Adipocyte (in vitro differentiated cells): ENCODE measurements at regions not wholly inside any gene's neighbourhood (a gene's known extent, or its start where the extent isn't known, plus 50 kb on each side); places are given as distances from the start of the nearest gene placed in this dataset.

Experiments
- DNase-seq: peaks from one replicate; pipeline ENCODE4 v3.0.0-alpha.2; 2015; ENCODE audit warnings: low read depth
- H3K27me3 ChIP-seq: replicated peaks from 2 replicates; pipeline ENCODE4 v1.7.0; 2013; ENCODE audit warnings: mild to moderate bottlenecking, low read length, moderate library complexity; ENCODE audit not compliant: control insufficient read depth, insufficient read depth
- H3K36me3 ChIP-seq: 2 replicates; pipeline ENCODE4 v1.7.0; 2013; ENCODE audit warnings: low read length, mild to moderate bottlenecking, moderate library complexity; ENCODE audit not compliant: control insufficient read depth, insufficient read depth, severe bottlenecking
- H3K4me1 ChIP-seq: 2 replicates; pipeline ENCODE4 v1.7.0; 2013; ENCODE audit warnings: mild to moderate bottlenecking, low read length, moderate library complexity; ENCODE audit not compliant: control insufficient read depth, insufficient read depth
- H3K4me3 ChIP-seq: 2 replicates; pipeline ENCODE4 v1.7.0; 2013; ENCODE audit warnings: mild to moderate bottlenecking, low read length, moderate library complexity
- H3K9ac ChIP-seq: 2 replicates; pipeline ENCODE4 v1.7.0; 2013; ENCODE audit warnings: mild to moderate bottlenecking, low read length, moderate library complexity
- H3K9me3 ChIP-seq: 2 replicates; pipeline ENCODE4 v1.7.0; 2013; ENCODE audit warnings: mild to moderate bottlenecking, low read length, moderate library complexity; ENCODE audit not compliant: control insufficient read depth

GRCh38 chr22:34000879-34001526 is 80.7 kb upstream of the LARGE1 start:
- no peak for DNase-seq
- H3K36me3 ChIP-seq: no peaks in the 10 kb centered on the region
- peaks cover 30% of the 10 kb centered on the region for H3K9me3 ChIP-seq
- no peaks in the 10 kb centered on the region for H3K27me3 ChIP-seq
- no peak overlapping the region for H3K9ac ChIP-seq
- H3K4me1 ChIP-seq: no peaks in the 10 kb centered on the region
- H3K4me3 ChIP-seq: no peak overlapping the region

GRCh38 chr22:34001701-34002466 is 81.6 kb upstream of the LARGE1 start:
- H3K36me3 ChIP-seq: no peaks in the 10 kb centered on the region
- H3K4me1 ChIP-seq: no peaks in the 10 kb centered on the region
- H3K9ac ChIP-seq: no peak overlapping the region
- H3K27me3 ChIP-seq: no peaks in the 10 kb centered on the region
- peaks cover 30% of the 10 kb centered on the region for H3K9me3 ChIP-seq
- H3K4me3 ChIP-seq: no peak overlapping the region
- no peak for DNase-seq

GRCh38 chr22:34004058-34004457 is 83.8 kb upstream of the LARGE1 start:
- Histone ChIP-seq H3K4me3 (no peak overlapping the region), H3K27me3 (no peaks in the 10 kb centered on the region), H3K9ac (no peak overlapping the region), H3K36me3 (no peaks in the 10 kb centered on the region), H3K9me3 (peaks cover 23% of the 10 kb centered on the region), H3K4me1 (no peaks in the 10 kb centered on the region)
- no peak for DNase-seq

GRCh38 chr22:34010259-34010658 is 90.0 kb upstream of the LARGE1 start:
- Histone ChIP-seq H3K4me3 (no peak overlapping the region), H3K9me3 (peaks cover 27% of the 10 kb centered on the region), H3K27me3 (no peaks in the 10 kb centered on the region), H3K4me1 (no peaks in the 10 kb centered on the region), H3K36me3 (no peaks in the 10 kb centered on the region), H3K9ac (no peak overlapping the region)
- no peak for DNase-seq

- Histone ChIP-seq H3K9ac (no peak overlapping the region), H3K4me1 (no peaks in the 10 kb centered on the region), H3K27me3 (no peaks in the 10 kb centered on the region), H3K36me3 (no peaks in the 10 kb centered on the region), H3K4me3 (no peak overlapping the region), H3K9me3 (peaks cover 32% of the 10 kb centered on the region)
- no peak for DNase-seq
Observed at GRCh38 chr22:34015642-34016041, 95.4 kb upstream of the LARGE1 start.

- H3K36me3 ChIP-seq: no peaks in the 10 kb centered on the region
- no peak overlapping the region for H3K9ac ChIP-seq
- peaks cover 29% of the 10 kb centered on the region for H3K9me3 ChIP-seq
- H3K27me3 ChIP-seq: no peaks in the 10 kb centered on the region
- DNase-seq: no peak
- no peaks in the 10 kb centered on the region for H3K4me1 ChIP-seq
- no peak overlapping the region for H3K4me3 ChIP-seq
Observed at GRCh38 chr22:34017205-34017604, 96.9 kb upstream of the LARGE1 start.

- no peak overlapping the region for H3K4me3 ChIP-seq
- H3K9ac ChIP-seq: no peak overlapping the region
- H3K27me3 ChIP-seq: no peaks in the 10 kb centered on the region
- H3K9me3 ChIP-seq: peaks cover 13% of the 10 kb centered on the region
- H3K4me1 ChIP-seq: no peaks in the 10 kb centered on the region
- H3K36me3 ChIP-seq: no peaks in the 10 kb centered on the region
- DNase-seq: no peak
Observed at GRCh38 chr22:34019190-34019845, 99.0 kb upstream of the LARGE1 start.

GRCh38 chr22:34035209-34035608 is 114.9 kb upstream of the LARGE1 start:
- DNase-seq: no peak
- H3K27me3 ChIP-seq: no peaks in the 10 kb centered on the region
- no peak overlapping the region for H3K9ac ChIP-seq
- peaks cover 6% of the 10 kb centered on the region for H3K9me3 ChIP-seq
- H3K4me1 ChIP-seq: no peaks in the 10 kb centered on the region
- no peaks in the 10 kb centered on the region for H3K36me3 ChIP-seq
- H3K4me3 ChIP-seq: no peak overlapping the region

GRCh38 chr22:34036931-34037330 is 116.7 kb upstream of the LARGE1 start:
- Histone ChIP-seq H3K9ac (no peak overlapping the region), H3K4me3 (no peak overlapping the region), H3K9me3 (peaks cover 6% of the 10 kb centered on the region), H3K36me3 (no peaks in the 10 kb centered on the region), H3K27me3 (no peaks in the 10 kb centered on the region), H3K4me1 (no peaks in the 10 kb centered on the region)
- DNase-seq: peak; percentile 0

GRCh38 chr22:34038801-34039555 is 118.7 kb upstream of the LARGE1 start:
- Histone ChIP-seq H3K4me1 (no peaks in the 10 kb centered on the region), H3K36me3 (no peaks in the 10 kb centered on the region), H3K9ac (no peak overlapping the region), H3K9me3 (peaks cover 6% of the 10 kb centered on the region), H3K4me3 (no peak overlapping the region), H3K27me3 (no peaks in the 10 kb centered on the region)
- no peak for DNase-seq

GRCh38 chr22:34045311-34045710 is 125.0 kb upstream of the LARGE1 start:
- no peaks in the 10 kb centered on the region for H3K9me3 ChIP-seq
- DNase-seq: no peak
- no peaks in the 10 kb centered on the region for H3K4me1 ChIP-seq
- no peaks in the 10 kb centered on the region for H3K36me3 ChIP-seq
- no peak overlapping the region for H3K9ac ChIP-seq
- no peaks in the 10 kb centered on the region for H3K27me3 ChIP-seq
- no peak overlapping the region for H3K4me3 ChIP-seq
